Left renal cortex interstitium (tissue), 4 donors: ENCODE measurements at regions not wholly inside any gene's neighbourhood (a gene's known extent, or its start where the extent isn't known, plus 50 kb on each side); places are given as distances from the start of the nearest gene placed in this dataset.

Experiments
- DNase-seq, 4 donors: peaks; one replicate each; pipeline ENCODE4 v3.0.0-alpha.2; 2013; ENCODE audit warnings: low read depth in 4 of 4, low spot score in 2 of 4, missing footprints in 1 of 4

- no peak for DNase-seq
These were observed 365.3 kb downstream of the NUAK1 start for GRCh38 chr12:105773471-105773870.

- no peak for DNase-seq
These were observed 364.7 kb downstream of the NUAK1 start for GRCh38 chr12:105774037-105774436.

GRCh38 chr12:105775343-105775742 lies 363.4 kb downstream of the NUAK1 start:
- peak in 3 of 4 donors; percentile 50 to 71 (median 61) for DNase-seq

- no peak for DNase-seq
These were observed 354.5 kb downstream of the NUAK1 start for GRCh38 chr12:105783983-105784947.

GRCh38 chr12:105793421-105793820 lies 345.3 kb downstream of the NUAK1 start:
- no peak for DNase-seq

DNA sequence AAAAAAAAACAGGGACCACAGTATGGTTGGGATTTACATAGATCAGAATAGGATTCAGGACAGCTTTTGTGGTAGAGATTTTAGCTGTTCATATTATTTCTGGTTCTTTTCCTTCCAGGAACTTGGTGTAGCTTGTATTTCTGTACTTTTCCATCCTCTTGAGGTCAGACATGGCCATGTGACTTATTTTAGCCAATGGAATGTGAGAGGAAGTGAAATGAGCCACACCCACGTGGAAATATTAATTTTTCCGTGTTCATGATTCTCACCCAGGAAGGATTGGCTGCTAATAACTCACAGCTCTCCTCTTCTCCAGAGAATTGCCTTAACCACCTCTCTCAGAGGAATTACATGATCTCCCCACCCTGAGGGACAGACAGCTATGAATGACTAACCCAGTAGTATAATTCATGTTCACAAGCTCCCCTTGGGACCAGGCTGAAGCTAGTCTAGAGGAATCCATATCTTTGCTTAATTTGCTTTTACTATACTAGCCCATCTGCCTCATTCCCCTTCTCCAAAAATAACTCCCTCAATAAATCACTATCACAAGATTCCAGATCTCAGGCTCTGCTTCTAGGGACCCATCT lies 340.4 kb downstream of the NUAK1 start:
- no peak for DNase-seq

GRCh38 chr12:105799103-105799502 lies 339.7 kb downstream of the NUAK1 start:
- no peak for DNase-seq

GRCh38 chr12:105801351-105801750 lies 337.4 kb downstream of the NUAK1 start:
- DNase-seq, result no peak

GRCh38 chr12:105803292-105803691 lies 335.5 kb downstream of the NUAK1 start:
- no peak for DNase-seq

DNA sequence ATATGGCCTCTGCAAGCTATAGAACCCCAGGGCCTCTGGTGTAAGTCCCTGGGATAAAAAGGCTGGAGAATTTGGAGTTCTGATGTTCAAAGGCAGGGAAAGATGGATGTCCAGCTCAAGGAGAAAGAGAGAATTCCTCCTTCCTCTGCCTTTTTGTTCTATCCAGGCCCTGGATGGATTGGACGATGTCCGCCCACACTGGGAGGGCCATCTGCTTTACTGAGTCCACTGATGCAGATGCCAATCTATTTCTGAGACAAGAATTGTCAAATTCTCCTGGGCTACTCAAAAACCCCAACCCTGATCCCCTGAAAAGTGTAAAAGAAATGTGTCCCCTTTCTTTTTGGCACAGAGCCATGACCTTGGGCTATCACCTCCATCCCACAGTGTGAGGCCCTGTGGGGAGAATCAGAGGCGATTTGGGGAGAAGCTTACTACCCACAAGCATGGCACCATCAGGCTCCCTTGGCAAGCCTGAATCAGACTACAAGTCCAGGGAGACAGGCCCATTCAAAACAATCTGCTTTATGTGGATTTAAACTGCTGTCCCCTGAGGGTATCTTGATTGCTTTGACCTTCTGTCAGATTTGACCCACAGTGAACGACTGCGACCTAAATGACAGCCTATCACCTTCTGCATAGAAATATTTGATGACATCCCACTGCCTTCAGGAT lies 334.0 kb downstream of the NUAK1 start:
- no peak for DNase-seq

DNA sequence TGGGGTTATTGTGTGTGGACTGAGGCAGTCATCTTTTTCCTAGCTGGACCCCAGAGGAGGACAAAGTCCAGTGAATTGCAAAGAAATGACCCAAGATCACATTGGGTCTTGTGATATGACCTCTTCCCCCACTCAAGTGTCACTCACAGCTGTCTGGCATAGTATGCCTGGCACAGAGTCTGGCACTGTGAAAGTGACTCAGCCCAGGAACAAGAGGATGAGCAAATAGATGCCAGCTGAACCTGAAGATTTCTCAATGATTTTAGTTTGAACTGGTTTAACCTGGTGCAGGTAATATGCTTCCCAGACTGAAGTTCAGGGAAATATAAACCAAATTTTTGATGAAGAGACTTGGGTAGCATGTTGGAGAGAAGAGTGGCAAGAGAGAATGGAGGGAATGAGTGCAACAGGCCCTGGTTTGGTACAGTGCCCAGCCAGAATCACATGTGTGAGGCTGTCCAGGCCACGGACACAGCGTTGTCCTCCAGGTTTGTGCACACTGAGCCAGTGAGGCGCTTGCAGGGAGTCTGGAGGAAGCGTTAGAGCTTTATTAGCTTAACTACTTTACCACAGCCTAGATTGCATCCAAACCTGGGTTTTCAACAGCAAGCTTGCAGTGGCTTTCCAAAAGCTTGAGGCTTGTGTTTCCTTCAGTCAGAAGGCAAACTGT lies 332.9 kb downstream of the NUAK1 start:
- no peak for DNase-seq

DNA sequence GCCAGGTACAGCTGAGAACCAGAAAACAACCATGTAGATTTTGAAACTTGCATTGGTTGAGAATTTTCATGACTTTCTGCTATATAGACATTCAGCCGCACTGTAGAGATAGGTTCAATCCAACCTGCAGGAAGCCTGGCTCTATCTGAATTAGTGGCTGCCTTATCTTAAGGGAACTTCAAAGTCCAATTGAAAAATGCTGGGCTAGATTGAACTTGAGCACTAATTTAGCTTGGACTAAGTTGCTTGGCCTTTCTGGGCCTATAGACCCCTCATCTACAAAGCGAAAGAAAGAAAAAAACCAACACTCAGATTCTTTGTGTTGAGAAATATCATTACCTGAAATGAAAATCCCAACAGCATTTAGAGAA lies 332.4 kb downstream of the NUAK1 start:
- no peak for DNase-seq

- DNase-seq, result no peak
These were observed 326.4 kb downstream of the NUAK1 start for GRCh38 chr12:105812366-105812765.

DNA sequence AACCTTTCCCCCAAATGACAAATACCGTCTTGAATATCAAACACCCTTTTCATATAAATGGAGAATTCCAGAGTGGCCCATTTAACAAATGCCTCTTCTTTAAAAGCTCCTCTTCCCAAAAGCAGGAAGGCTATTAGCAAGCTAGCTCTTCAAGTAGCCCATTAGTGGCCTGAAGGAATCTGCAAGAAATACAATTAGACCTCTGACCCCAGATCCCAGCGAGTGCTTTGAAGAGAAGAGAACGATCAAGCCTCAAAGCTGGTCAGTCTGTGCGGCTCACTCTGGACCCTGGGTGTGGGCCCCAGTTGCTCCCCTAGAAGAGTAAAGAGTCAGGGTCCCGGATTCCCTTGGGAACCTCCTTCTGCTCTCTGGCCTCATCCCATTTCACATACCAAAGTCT lies 325.6 kb downstream of the NUAK1 start:
- DNase-seq, result no peak

DNA sequence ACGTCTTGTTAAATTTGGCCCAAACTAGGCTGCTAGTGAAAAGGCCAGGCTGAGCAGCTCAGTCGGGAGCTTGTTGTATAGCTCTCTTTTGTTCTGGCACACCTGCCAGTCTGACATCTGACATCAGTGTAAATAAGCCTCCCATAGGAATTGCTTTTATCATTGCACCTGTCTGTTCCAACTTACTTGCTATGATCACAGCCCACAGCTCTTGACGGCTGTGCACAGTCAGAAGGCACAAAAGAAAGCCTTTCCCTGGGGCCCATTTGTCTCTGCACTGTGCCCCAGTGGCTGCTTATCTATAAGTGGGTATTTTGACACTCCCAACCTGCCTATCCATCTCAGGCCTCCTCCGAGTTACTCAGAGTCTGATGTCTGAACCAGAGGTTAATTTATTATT lies 324.5 kb downstream of the NUAK1 start:
- DNase-seq, result no peak

DNA sequence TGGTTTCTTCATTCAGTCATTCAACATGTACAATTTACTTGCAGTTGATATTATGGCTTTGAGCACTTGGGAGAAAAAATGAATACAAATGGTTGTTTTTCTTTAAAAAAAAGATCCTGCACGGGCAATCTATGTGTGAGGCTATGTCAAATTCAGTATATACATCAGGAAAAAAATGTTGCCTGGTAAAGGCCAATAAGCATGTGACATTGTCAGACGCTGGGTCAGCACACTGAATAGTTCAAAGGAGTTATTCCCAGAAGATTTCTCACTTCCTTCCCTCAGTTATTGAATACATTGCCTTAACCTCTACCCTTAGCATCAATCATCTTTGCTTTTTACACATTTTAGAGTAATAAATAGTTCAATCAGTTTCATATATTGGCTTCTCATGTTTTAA lies 319.2 kb downstream of the NUAK1 start:
- no peak for DNase-seq

GRCh38 chr12:105820429-105821125 lies 318.2 kb downstream of the NUAK1 start:
- no peak for DNase-seq

- no peak for DNase-seq
These were observed 316.3 kb downstream of the NUAK1 start for GRCh38 chr12:105822131-105823105.

DNA sequence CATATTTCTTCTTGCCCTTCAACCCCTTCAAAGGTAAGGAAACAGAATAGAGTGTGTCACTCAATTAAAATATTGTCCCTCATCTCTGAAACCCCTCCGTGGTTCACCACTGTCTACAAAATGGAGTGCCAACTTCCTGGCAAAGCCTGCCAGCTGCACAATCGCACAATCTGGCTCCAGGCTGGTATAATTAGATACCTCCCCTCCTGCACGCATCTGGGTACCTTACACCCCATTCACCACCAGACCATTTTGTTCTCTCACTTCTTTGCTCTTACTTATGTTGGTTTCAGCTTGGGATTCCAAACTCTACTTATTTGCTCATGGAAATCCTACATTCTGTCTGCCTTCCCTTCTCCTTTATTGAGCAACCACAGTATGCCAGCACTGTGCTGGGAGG lies 314.9 kb downstream of the NUAK1 start:
- no peak for DNase-seq
